Right atrium auricular region (tissue), 2 donors: ENCODE measurements at regions not wholly inside any gene's neighbourhood (a gene's known extent, or its start where the extent isn't known, plus 50 kb on each side); places are given as distances from the start of the nearest gene placed in this dataset.
"Not testable (repeated sequence)": the region's sequence is repeated elsewhere in the genome, so short reads cannot be mapped to it uniquely, and the experiment has no call there.

ENCODE experiments used
- DNase-seq: peaks from one replicate; pipeline ENCODE4 v3.0.0-alpha.2; 2019; ENCODE audit warnings: low spot score
- H3K27ac ChIP-seq, 2 donors: fragments of 200-600 bp; sonication (generic); 1 replicate in 1 of 2; 2 replicates in 1 of 2; pipeline ENCODE4 v1.5.1; 2016 to 2019
- H3K27me3 ChIP-seq, 2 donors: fragments of 200-600 bp; sonication (generic); one replicate each; pipeline versions ENCODE4 v1.5.1 to v1.6.0; 2017 to 2019
- H3K36me3 ChIP-seq: fragments of 200-600 bp; sonication (generic); one replicate; pipeline ENCODE4 v1.5.1; 2016
- H3K4me1 ChIP-seq, 2 donors: fragments of 200-600 bp; sonication (generic); one replicate each; pipeline versions ENCODE4 v1.5.1 to v1.6.0; 2017 to 2019
- H3K4me3 ChIP-seq, 2 donors: fragments of 200-600 bp; sonication (generic); 1 replicate in 1 of 2; 2 replicates in 1 of 2; pipeline ENCODE4 v1.5.1; 2017 to 2019; ENCODE audit warnings: mild to moderate bottlenecking in 1 of 2, moderate library complexity in 1 of 2
- H3K9me3 ChIP-seq, 2 donors: fragments of 200-600 bp; sonication (generic); one replicate each; pipeline ENCODE4 v1.5.1; 2019
- TF ChIP-seq, protein P1 (sequence below), 2 donors: fragments of 200-600 bp; sonication (generic); IDR thresholded peaks; one replicate each; pipeline ENCODE4 v1.5.1; 2019; ENCODE audit warnings: antibody characterized with exemption in 2 of 2

DNA sequence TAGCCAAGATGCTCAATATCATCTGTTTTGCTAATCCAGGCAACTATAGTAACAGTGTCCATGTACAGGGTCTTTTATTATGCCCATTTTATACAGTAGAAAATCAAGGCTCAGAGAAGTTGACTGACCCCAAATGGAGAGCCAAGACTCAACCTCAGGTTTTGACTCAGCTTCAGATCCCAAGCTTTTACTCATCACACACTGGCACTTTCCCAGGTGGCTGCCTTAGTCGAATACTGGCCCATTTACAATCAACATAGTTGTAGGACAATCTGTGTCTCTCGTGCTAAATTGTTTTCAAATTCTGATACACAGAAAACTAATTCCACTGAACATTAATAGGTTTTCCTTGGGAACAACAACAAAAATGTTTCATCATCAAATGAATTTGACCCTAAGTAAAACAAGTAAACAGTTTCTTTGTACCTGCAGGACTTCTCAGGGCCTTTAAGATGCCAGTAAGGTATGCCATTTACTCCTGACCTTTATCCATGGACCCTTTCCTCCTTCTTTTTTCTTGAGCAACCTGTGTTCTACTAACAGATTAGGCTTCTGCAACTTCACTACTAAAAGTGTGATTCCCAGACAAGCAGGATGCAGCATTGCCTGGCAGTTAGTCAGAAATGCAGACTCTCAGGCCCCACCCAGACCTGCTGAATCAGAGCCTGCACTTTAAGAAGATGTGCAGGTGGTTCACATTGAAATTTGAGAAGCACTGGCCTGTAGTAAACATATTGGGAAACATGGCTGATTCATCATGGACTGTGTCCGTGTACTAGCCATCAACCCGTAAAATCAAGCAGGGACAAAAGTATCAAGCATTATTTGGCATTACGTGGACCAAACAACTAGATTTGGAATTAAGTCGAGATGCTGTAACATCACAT lies 128.8 kb downstream of the RRAGC start:
- DNase-seq: no peak
- TF ChIP-seq, protein P1, sequence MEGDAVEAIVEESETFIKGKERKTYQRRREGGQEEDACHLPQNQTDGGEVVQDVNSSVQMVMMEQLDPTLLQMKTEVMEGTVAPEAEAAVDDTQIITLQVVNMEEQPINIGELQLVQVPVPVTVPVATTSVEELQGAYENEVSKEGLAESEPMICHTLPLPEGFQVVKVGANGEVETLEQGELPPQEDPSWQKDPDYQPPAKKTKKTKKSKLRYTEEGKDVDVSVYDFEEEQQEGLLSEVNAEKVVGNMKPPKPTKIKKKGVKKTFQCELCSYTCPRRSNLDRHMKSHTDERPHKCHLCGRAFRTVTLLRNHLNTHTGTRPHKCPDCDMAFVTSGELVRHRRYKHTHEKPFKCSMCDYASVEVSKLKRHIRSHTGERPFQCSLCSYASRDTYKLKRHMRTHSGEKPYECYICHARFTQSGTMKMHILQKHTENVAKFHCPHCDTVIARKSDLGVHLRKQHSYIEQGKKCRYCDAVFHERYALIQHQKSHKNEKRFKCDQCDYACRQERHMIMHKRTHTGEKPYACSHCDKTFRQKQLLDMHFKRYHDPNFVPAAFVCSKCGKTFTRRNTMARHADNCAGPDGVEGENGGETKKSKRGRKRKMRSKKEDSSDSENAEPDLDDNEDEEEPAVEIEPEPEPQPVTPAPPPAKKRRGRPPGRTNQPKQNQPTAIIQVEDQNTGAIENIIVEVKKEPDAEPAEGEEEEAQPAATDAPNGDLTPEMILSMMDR (IDR thresholded peaks at IDR 0.05): no peak
- no peaks in the 10 kb centered on the region for H3K27me3 ChIP-seq
- no peak overlapping the region for H3K4me3 ChIP-seq
- no peaks in the 10 kb centered on the region for H3K9me3 ChIP-seq
- H3K36me3 ChIP-seq: no peaks in the 10 kb centered on the region
- H3K27ac ChIP-seq: no peak overlapping the region
- H3K4me1 ChIP-seq: peaks cover 0 to 14% of the 10 kb centered on the region in 2 donors

DNA sequence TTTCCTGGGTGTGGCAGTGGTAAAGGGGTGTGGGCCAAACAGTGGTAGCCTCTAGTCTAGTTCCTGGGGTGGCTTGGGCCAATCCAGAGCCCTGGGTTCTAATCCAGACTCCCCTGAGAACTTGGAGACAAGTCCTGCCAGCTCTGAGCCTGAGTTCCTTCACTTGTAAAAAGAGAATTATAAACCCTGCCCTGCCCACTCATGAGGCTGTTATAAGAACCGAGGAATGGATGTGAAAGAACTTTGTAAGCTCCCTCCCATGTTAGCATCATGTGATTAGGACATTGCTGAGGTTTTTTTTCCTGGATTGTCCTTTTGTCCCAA lies 131.0 kb downstream of the RRAGC start:
- DNase-seq: no peak
- Histone ChIP-seq H3K27ac (peak overlapping the region in 1 of 2 donors; percentile 29), H3K9me3 (no peaks in the 10 kb centered on the region), H3K4me3 (no peak overlapping the region), H3K27me3 (no peaks in the 10 kb centered on the region), H3K36me3 (no peaks in the 10 kb centered on the region), H3K4me1 (peaks cover 0 to 14% of the 10 kb centered on the region in 2 donors)
- TF ChIP-seq, protein P1 (IDR thresholded peaks at IDR 0.05): no peak

DNA sequence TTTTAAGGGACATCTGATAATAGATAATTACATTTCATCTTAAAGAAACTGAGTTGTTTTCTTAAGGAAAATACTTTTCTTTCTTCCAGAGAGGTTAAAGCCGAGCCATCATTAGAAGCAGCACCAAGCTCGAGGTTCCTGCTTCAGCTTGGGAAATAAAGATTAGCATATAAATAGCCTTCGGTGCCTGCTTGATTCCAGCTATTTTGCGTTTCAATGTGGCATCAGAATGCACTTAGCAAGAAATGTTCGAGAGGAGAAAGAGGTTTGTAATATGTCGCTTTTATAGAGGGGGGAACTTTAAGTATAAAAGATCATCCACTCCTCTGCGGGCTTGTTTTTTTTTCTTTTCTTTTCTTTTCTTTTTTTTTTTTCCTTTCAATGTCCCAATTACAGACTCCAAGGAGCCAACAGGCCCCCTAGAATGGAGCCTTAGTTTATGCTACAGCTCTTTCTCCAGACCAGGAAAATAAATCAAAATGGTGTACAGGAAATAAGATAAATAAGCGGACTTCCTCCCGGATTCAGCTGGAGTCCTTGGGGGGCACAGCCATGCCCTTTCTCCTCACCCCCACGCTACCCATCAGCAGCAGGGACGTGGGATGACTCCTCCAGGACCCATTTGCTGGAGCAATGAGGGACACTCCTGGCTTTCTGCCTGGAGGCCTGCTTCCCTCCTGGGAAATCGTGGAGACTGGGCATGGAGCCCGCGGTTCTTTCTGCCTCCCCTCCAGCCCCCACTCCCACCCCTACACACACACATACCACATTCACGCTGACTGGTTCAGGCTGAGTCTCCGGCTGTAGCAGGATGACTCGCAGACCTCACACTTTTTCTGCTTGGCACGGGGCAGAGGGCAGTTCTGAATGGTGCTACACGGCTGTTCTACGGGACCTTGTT lies 131.6 kb downstream of the RRAGC start:
- no peaks in the 10 kb centered on the region for H3K36me3 ChIP-seq
- H3K4me1 ChIP-seq: peaks cover 0 to 14% of the 10 kb centered on the region in 2 donors
- DNase-seq: peak; percentile 60
- no peaks in the 10 kb centered on the region for H3K27me3 ChIP-seq
- H3K9me3 ChIP-seq: no peaks in the 10 kb centered on the region
- peak overlapping the region in 1 of 2 donors; percentile 29 for H3K27ac ChIP-seq
- TF ChIP-seq, protein P1 (IDR thresholded peaks at IDR 0.05): no peak
- H3K4me3 ChIP-seq: no peak overlapping the region

DNA sequence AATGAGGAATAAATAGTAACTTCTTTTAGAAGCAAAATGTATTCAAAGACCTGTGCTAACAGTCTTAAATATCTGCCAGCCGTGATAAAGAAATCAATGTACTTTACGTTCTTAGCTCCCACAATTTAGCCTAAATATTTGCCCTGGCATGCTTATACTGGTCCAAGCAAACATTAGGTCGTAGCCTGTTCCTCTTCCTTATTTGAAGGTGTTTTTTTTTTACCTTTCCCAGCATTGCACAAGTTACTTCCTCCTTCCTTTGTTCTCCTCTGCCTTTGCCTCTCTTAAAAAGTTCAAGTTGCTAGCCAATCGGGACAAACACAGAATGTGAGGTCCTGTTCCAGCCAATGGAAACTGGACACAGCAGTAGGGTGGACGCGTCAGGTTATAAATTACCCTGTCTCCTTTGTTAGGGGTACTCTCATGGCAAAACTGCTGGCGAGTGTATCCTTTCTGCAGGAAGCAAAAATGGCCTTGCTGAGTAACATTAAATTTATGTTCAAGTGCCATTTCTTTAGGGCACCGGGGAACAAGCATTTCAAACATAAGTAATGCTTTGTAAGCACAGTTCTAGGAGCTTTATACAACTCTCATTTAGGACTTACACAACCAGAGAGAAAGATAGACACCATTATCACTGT lies 134.1 kb downstream of the RRAGC start:
- not testable (repeated sequence) for H3K4me3 ChIP-seq, H3K27ac ChIP-seq, H3K9me3 ChIP-seq, H3K27me3 ChIP-seq, DNase-seq, H3K36me3 ChIP-seq
- H3K4me1 ChIP-seq: peaks cover 0 to 14% of the 10 kb centered on the region in 2 donors

DNA sequence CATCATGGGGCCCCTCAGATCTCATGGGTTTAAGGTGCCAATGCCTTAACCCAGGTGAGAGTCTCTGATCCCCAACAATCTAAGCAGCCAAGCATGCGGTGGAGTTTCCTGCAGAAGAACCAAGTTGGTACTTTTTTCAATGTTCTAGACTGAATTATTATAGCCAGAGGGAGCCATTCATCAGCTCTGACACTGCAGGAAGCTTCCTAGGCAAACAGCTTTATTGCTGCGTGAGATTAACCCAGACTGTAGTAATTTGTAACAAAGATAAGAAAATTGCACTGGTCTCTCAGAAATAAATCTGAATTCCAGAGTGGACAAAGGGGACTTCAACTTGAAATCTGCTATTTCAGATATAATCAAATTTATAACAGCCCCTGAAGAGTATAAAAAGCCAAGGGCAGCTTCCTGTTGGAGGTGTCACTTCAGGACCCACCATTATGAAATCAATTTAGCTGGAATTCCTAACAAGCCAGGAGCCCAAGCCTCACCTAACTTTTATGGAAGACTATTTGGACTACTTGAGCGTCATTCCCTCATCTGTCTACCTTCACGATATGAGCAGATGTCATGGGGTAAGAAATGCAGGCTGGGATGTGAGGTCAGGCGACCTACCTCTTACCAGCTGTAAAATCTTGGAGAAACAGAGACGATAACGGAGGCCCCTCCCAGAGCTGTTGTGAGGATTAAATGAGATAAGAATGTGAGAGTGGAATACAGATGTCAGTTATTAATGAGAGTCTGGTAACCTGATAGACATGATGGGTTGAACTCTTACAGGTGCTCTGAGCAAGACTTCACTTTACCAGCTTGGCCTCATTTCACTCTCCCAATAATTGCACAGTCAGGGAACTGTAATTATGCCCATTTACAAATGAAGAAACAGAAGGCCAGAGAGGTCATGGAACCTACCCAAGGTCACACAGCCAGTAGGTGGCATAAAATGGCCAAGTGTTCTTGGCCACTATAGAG lies 135.1 kb downstream of the RRAGC start:
- DNase-seq: no peak
- H3K27me3 ChIP-seq: no peaks in the 10 kb centered on the region
- H3K4me3 ChIP-seq: no peak overlapping the region
- no peaks in the 10 kb centered on the region for H3K36me3 ChIP-seq
- no peak overlapping the region for H3K27ac ChIP-seq
- H3K4me1 ChIP-seq: peaks cover 0 to 14% of the 10 kb centered on the region in 2 donors
- TF ChIP-seq, protein P1 (IDR thresholded peaks at IDR 0.05): no peak
- H3K9me3 ChIP-seq: no peaks in the 10 kb centered on the region
